Tibial nerve (tissue), 4 donors: ENCODE measurements at regions not wholly inside any gene's neighbourhood (a gene's known extent, or its start where the extent isn't known, plus 50 kb on each side); places are given as distances from the start of the nearest gene placed in this dataset.

Experiments used
- DNase-seq, 2 donors: peaks; one replicate each; pipeline ENCODE4 v3.0.0-alpha.2; 2019; ENCODE audit warnings: low spot score in 2 of 2
- H3K27ac ChIP-seq, 4 donors: fragments of 200-600 bp; sonication (generic) in 3 of 4; one replicate each; pipeline ENCODE4 v1.5.1; 2017 to 2019; ENCODE audit warnings: mild to moderate bottlenecking in 1 of 4
- H3K27me3 ChIP-seq, 2 donors: fragments of 200-600 bp; sonication (generic) in 1 of 2; one replicate each; pipeline versions ENCODE4 v1.5.1 to v1.6.0; 2017 to 2019
- H3K36me3 ChIP-seq, 3 donors: fragments of 200-600 bp; sonication (generic); one replicate each; pipeline ENCODE4 v1.5.1; 2018 to 2019
- H3K4me1 ChIP-seq, 4 donors: fragments of 200-600 bp; sonication (generic) in 3 of 4; one replicate each; pipeline ENCODE4 v1.5.1; 2017 to 2019
- H3K4me3 ChIP-seq, 4 donors: fragments of 200-600 bp; sonication (generic) in 3 of 4; one replicate each; pipeline ENCODE4 v1.5.1; 2017 to 2019; ENCODE audit warnings: mild to moderate bottlenecking in 1 of 4, moderate library complexity in 1 of 4
- H3K9me3 ChIP-seq, 4 donors: fragments of 200-600 bp; sonication (generic) in 3 of 4; one replicate each; pipeline ENCODE4 v1.5.1; 2017 to 2019
- EP300 ChIP-seq, 2 donors: sonication (generic); formaldehyde crosslinking; IDR thresholded peaks; one replicate each; pipeline ENCODE4 v1.6.1; 2017; ENCODE audit warnings: antibody characterized with exemption in 2 of 2, mild to moderate bottlenecking in 1 of 2
- POLR2A ChIP-seq, 2 donors: fragments of 450-650 bp; IDR thresholded peaks; one replicate each; pipeline ENCODE4 v1.6.1; 2017; ENCODE audit warnings: antibody characterized with exemption in 2 of 2, mild to moderate bottlenecking in 2 of 2, moderate library complexity in 2 of 2
- WGBS, 2 donors: methylation state at CpG; one replicate each; pipeline ENCODE4 v1.1.5; 2018; 5-methylcytosine and 5-hydroxymethylcytosine counted together
- TF ChIP-seq, protein P1 (sequence below), 5 experiments: fragments of 200-600 bp in 3 of 5; fragments of 450-650 bp in 2 of 5; sonication (generic) in 3 of 5; IDR thresholded peaks; one replicate each; pipeline ENCODE4 v1.5.1; 2016 to 2019; ENCODE audit warnings: antibody characterized with exemption in 5 of 5, mild to moderate bottlenecking in 3 of 5, moderate library complexity in 2 of 5

DNA sequence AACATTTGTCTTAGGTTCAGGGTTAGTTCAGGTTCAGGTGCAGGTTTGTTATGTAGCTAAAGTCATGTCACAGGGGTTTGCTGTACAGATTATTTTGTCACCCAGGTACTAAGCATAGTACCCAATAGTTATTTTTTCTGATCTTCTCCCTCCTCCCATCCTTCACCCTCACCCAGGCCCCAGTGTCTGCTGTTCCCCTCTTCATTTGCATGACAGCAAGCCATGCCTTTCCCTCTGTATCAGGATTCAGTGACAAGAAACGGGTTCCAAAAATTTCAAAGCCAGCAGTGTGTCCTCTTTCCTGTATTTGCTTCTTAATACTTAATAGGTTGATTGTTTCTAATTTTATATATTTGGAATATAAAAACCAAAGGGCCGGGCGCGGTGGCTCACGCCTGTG, 330.8 kb upstream of the SGCD start:
- H3K4me3 ChIP-seq = no peak overlapping the region
- no peaks in the 10 kb centered on the region for H3K9me3 ChIP-seq
- H3K27ac ChIP-seq = no peak overlapping the region
- no peak for TF ChIP-seq EP300 (IDR thresholded peaks at IDR 0.05)
- no peak for TF ChIP-seq POLR2A (IDR thresholded peaks at IDR 0.05)
- TF ChIP-seq, protein P1, sequence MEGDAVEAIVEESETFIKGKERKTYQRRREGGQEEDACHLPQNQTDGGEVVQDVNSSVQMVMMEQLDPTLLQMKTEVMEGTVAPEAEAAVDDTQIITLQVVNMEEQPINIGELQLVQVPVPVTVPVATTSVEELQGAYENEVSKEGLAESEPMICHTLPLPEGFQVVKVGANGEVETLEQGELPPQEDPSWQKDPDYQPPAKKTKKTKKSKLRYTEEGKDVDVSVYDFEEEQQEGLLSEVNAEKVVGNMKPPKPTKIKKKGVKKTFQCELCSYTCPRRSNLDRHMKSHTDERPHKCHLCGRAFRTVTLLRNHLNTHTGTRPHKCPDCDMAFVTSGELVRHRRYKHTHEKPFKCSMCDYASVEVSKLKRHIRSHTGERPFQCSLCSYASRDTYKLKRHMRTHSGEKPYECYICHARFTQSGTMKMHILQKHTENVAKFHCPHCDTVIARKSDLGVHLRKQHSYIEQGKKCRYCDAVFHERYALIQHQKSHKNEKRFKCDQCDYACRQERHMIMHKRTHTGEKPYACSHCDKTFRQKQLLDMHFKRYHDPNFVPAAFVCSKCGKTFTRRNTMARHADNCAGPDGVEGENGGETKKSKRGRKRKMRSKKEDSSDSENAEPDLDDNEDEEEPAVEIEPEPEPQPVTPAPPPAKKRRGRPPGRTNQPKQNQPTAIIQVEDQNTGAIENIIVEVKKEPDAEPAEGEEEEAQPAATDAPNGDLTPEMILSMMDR (IDR thresholded peaks at IDR 0.05) = no peak
- no peaks in the 10 kb centered on the region for H3K4me1 ChIP-seq
- no peak for DNase-seq
- WGBS, 2 donors = 85 to 91% methylated on average over 5 of the region's 5 CpGs
- H3K36me3 ChIP-seq = no peaks in the 10 kb centered on the region
- H3K27me3 ChIP-seq = no peaks in the 10 kb centered on the region

DNA sequence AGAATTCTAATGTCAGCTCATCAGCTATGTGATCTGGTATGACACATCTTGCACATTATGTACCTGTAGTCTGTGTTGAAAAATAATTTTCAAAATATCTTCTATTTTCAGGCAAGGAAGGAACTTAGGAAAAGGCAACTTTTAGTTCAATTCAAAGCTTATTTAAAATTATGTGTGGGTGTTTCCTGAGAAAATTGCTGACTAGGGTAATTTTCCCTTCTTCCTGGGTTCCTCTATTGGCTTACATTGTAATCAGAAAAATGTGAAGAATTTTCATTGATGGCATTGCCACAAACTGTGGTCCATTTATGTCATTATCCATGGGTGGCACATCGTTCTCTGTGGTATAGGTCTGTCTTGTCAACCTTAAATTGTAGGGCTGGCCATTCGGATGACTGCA, 328.7 kb upstream of the SGCD start:
- TF ChIP-seq POLR2A (IDR thresholded peaks at IDR 0.05) (no peak), EP300 (IDR thresholded peaks at IDR 0.05) (no peak)
- TF ChIP-seq, protein P1 (IDR thresholded peaks at IDR 0.05) = no peak
- 63 to 78% methylated on average over 2 of the region's 2 CpGs for WGBS, 2 donors
- no peaks in the 10 kb centered on the region for H3K27me3 ChIP-seq
- no peak overlapping the region for H3K27ac ChIP-seq
- H3K9me3 ChIP-seq = no peaks in the 10 kb centered on the region
- no peak overlapping the region for H3K4me3 ChIP-seq
- H3K4me1 ChIP-seq = peaks cover 0 to 3% (median 0%) of the 10 kb centered on the region in 4 donors
- DNase-seq = no peak
- no peaks in the 10 kb centered on the region for H3K36me3 ChIP-seq

DNA sequence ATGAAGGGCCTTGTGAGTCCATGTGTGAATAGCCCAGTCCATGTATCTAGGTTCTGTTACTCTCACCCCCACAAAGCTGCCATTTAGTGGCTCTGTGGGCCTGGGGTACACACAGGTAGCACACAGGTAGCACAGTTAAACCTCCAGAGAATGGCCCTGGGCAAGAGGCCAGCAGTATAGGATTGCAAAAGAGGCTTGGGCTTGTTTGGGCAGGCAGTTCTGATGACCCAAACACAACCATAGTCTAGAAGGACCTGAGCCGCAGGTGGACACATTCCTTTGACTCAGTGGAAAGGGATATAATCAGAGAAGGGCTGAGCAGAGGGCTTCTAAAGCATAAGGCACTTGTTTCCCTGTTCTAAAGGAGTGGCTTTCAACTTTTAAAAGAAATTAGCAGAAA, 326.8 kb upstream of the SGCD start:
- Histone ChIP-seq H3K27ac (no peak overlapping the region), H3K27me3 (no peaks in the 10 kb centered on the region), H3K9me3 (no peaks in the 10 kb centered on the region), H3K4me3 (no peak overlapping the region), H3K36me3 (no peaks in the 10 kb centered on the region), H3K4me1 (peaks cover 0 to 3% (median 0%) of the 10 kb centered on the region in 4 donors)
- DNase-seq = no peak
- TF ChIP-seq EP300 (IDR thresholded peaks at IDR 0.05) = no peak
- TF ChIP-seq, protein P1 (IDR thresholded peaks at IDR 0.05) = no peak
- no peak for TF ChIP-seq POLR2A (IDR thresholded peaks at IDR 0.05)
- 89 to 96% methylated on average over 1 of the region's 1 CpG for WGBS, 2 donors

DNA sequence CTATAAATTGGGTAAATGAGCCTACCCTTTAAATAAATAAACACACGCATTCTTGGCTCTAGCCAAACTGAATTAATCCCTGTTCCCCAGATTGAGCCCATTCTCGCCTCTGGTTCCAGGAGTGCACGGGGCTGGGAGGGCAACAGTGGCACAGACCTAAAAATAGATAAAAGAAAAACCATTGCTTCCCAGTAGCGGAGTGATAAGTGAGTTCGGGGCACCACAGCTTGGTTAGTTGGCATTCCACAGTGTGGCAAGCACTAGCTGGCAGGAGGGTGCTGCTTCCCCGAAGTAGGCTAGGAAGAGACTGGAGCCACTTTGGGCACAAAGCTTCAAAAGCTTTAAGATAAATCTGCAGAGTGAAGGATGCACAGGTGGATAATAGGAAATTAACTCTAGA, 322.2 kb upstream of the SGCD start:
- TF ChIP-seq POLR2A (IDR thresholded peaks at IDR 0.05) (no peak), EP300 (IDR thresholded peaks at IDR 0.05) (no peak)
- Histone ChIP-seq H3K27me3 (no peaks in the 10 kb centered on the region), H3K4me1 (peaks cover 0 to 3% (median 0%) of the 10 kb centered on the region in 4 donors), H3K36me3 (no peaks in the 10 kb centered on the region), H3K4me3 (no peak overlapping the region), H3K9me3 (no peaks in the 10 kb centered on the region), H3K27ac (no peak overlapping the region)
- no peak for DNase-seq
- WGBS, 2 donors = 67 to 70% methylated on average over 6 of the region's 6 CpGs

DNA sequence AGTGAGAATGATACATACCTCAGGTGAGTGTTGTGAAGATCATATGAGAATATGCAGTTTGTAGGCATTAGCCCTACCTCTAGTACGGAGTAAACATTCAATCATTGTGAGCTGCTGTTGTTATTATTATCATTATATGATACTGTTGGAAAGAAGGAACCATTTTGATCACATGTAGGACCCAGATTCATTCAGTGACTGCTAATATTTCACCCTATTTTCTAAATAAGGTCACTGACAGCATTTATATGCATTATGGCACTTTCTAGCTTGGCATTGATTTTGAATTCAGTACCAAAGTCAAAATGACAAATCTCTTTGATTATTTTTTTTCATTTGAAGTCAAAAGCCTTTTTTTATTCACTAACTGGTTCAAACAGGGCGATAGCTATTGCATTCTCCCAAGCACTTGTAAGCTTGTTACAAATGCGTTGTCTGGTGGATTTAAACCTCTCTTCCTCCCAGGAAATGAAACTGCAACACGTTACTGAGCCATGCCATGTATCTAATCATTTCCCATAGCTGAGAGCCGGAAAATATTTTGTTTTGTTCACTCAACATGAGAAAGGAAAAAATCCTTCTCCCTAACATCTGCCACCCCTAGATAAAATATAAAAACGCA, 320.8 kb upstream of the SGCD start:
- H3K4me3 ChIP-seq = no peak overlapping the region
- 81 to 85% methylated on average over 6 of the region's 6 CpGs for WGBS, 2 donors
- no peak for DNase-seq
- TF ChIP-seq, protein P1 (IDR thresholded peaks at IDR 0.05) = no peak
- no peak for TF ChIP-seq POLR2A (IDR thresholded peaks at IDR 0.05)
- TF ChIP-seq EP300 (IDR thresholded peaks at IDR 0.05) = no peak
- H3K9me3 ChIP-seq = no peaks in the 10 kb centered on the region
- H3K4me1 ChIP-seq = peaks cover 0 to 3% (median 0%) of the 10 kb centered on the region in 4 donors
- no peaks in the 10 kb centered on the region for H3K36me3 ChIP-seq
- no peak overlapping the region for H3K27ac ChIP-seq
- H3K27me3 ChIP-seq = no peaks in the 10 kb centered on the region
